SHP77 (cell line): ENCODE measurements at regions not wholly inside any gene's neighbourhood (a gene's known extent, or its start where the extent isn't known, plus 50 kb on each side); places are given as distances from the start of the nearest gene placed in this dataset.

Experiments
- DNase-seq, 2 experiments: peaks; one replicate each; lab custom pipeline; 2025; lab: John Stamatoyannopoulos, UW

DNA sequence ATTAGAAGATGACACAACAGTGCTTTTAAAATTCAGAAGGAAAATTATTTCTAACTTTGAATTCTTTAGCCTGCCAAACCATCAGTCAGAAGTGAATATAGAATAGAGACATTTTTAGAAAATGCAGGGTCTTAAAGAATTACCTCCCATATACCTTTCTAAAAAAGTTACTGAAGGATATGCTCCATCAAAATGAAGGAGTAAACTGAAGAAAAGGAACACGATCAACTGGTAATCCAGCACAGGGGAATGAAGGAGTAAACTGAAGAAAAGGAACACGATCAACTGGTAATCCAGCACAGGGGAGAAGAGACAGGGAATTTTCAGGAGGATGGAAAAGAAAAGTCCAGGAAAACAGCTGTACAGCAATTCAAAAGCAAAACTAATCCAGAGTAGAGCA is 75.4 kb upstream of the LDLRAD3 start:
- no peak for DNase-seq

DNA sequence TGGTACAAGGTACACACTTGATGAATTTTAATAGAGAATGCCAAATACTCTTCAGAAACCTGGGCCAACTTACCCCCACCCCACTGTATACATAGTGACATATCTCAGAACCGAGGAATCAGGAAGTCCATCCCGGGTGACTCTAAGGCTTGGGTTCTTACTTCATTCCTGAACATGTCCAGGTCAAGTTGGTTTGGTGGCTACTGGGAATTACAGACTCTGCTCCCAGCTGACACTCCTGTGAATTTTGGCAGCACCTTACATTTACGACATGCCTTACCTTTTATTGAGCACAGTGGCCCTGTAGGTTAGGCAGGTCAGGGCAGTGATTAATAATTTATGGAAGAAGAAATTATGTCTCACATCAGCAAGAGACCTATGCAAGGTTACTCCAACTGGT is 70.1 kb upstream of the LDLRAD3 start:
- DNase-seq: no peak

DNA sequence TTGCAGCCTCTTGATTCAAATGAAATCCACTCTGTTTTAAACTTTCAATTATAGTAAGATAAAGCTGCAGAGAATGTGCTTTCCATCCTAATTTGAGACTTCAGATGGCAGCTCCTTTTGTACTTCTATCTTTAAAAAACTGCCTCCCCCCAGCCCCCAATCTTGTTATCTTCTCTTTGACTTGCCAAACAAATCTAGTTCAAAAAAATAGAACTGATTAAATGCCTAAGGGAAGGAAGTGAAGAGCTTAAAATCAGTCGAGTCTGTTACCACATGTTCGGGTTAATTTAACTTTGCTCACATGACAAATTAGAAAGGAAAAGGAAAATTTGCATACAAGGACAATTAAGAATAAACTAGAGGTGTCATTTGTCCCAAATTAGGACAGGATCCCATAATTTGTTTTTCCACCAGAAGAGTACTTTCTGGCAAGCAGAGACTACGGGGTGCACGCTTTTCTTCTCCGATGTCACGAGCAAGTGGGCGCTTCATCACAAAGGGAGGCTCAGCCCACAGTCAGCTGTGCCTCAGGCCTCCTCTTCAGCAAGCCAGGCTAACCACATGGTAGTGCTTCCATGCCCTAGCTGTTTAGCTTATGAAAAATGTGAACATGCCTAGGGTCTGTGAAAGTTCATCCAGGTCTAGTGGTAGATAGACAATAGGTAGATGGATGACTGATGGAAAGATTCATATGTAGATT is 69.0 kb upstream of the LDLRAD3 start:
- DNase-seq: no peak

DNA sequence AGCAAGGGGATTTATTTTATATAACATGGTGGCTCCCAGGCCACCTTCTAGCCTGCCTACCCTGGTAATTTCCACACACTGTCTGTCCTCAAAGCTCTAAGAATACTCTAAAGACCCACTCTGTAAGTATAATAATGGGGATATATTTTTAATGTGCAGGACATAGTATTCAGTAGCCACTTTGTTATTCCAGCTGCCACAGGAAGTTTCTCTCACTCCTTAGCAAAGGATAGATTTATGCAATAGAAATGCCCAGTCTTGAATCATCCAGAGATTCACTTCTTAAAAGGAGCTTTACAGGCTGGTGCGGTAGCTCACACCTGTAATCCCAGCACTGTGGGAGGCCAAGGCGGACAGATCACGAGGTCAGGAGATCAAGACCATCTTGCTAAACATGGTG is 68.4 kb upstream of the LDLRAD3 start:
- DNase-seq: no peak

DNA sequence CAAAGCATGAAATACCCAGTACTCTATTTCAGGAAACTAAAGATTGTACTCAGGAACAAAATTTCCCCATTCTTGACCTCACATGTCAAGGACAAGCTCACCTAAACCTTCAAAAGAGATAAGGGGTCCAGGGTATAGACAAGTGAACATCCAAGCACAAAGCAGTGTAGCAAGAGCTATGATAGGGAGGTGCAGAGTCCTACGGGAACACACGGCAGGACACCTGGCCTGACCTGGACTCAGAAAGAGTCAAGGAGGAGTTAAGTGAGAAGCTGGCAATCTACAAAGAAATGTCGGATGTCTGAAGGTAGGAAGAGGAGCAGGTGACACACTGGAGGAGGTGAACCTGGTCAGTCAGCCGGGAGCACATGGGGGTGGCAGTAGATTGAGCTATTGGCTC is 67.1 kb upstream of the LDLRAD3 start:
- DNase-seq: no peak

DNA sequence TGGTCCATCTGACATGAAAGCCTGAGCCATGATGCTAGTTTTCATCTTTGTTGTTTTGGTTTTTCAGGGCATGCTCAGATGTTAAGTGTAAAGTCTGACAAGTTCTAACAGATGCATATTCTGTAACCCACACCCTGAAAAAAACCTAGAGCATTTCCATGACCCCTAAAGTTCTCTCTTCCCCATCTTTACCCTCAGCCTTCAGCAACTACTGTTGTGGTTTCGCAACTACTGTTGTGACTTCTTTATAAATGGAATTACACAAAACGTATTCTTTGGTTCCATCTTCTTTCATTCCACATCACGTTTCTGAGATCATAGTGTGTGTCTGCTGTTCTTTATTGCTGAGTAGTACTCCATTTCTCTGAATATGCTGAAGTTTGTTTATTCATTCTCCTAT is 65.1 kb upstream of the LDLRAD3 start:
- no peak for DNase-seq

DNA sequence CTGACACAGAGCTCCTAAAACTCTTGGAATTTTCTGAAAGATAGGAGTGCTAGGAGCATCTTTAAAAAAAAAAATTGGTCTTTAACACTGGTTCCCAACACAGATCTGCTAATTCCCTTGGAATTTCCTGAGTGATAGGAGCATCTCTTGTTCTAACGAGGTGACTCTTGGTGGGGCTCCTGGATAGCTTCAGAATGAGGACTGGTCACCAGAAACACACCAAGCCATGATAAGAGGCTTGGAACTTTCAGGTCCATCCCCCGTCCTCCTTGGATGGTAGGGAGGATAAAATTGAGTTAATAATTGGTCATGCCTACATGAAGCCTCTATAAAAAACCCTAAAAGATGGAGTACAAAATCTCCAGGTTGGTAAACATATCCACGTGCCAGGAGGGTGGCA is 64.5 kb upstream of the LDLRAD3 start:
- no peak for DNase-seq

DNA sequence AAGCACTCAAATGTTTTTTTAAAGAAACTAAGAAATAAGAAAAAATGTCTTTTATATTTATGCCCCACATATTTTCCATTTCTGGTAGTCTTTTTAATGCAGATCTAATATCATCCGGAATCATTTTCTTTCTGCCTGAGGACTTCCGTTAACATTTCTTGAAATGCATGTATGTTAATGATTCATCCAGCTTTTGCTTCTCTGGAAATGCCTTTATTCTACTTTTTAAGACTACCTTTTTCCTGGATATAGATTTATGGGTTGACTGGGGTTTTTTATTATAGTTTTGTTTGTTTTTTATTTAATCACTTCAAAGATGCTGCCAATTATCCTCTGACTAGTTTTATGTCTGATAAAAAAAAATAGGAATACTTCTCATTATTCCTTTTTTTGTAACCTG is 57.1 kb upstream of the LDLRAD3 start:
- DNase-seq: no peak

DNA sequence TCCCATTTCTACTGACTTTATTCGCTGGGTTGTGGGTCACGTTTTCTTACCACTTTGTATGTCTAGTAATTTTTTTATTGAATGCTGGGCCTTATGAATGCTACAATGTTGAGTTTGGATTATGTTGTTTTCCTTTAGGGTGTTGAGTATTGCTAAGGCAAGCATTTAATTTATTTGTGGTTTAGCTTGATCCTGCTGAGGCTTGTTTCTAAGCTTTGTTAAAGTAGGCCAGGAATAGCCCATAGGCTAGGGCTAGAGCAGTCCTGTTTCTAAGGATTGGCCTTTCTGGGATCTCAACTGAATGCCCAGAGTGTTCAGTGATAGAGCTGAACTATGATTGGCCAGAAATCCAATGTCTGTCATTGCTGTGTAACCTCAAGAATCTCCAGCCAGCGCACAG is 56.1 kb upstream of the LDLRAD3 start:
- no peak for DNase-seq

DNA sequence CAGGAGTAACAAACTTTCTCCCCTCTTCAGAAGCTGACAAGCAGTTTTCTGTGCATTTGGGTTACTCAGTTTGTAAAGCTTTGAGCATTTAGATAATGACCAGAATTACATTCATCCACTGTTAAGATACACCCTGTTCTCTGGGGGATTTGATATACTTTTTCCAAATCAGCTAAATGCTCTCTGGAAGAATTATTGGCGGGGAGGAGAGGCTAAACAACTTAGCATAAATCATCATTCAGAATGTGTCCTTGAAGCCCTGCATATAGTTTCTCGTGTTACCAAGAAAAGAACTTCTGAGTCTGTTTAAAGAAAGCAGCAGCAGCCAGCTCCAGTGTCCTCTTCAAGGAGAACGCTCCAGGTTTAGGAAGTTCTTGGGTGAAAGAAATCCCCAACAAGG is 54.9 kb upstream of the LDLRAD3 start:
- no peak for DNase-seq

DNA sequence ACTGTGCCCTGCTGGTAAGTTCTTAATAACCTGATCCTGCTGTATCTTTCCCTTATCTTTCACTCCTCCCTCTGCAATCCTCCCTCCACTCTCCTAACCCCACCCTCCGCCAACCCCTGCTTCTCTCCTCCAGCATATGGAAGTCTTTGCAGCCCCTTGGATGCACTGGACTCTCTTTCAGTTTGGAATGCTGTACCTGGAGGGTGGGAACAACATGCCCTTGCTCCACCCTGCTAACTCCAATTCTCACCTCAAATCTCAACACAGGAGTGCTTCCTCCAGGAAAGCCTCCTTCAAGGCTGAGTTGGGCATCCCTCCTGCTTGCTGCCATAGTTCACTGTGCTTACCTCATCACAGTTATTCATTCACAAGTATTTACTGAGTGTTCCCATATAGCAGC is 52.8 kb upstream of the LDLRAD3 start:
- no peak for DNase-seq

DNA sequence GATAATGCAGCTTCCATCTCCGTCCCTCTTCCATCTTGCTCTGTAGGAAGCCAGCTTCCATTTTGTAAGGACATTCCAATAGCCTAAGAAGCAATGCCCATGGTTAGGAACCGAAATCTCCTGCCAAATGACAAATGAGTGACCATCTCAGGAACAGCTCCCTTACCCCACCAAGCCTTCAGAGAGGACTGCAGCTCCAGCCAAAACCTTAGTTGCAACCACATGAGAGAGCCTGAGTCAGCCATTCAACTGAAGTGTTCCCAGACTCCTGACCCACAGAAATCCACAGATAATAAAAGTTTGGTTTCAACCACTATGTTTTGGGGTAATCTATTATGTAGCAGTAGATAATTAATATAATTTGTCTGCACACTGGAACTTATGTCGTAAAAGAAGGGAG is 51.7 kb upstream of the LDLRAD3 start:
- DNase-seq: no peak

DNA sequence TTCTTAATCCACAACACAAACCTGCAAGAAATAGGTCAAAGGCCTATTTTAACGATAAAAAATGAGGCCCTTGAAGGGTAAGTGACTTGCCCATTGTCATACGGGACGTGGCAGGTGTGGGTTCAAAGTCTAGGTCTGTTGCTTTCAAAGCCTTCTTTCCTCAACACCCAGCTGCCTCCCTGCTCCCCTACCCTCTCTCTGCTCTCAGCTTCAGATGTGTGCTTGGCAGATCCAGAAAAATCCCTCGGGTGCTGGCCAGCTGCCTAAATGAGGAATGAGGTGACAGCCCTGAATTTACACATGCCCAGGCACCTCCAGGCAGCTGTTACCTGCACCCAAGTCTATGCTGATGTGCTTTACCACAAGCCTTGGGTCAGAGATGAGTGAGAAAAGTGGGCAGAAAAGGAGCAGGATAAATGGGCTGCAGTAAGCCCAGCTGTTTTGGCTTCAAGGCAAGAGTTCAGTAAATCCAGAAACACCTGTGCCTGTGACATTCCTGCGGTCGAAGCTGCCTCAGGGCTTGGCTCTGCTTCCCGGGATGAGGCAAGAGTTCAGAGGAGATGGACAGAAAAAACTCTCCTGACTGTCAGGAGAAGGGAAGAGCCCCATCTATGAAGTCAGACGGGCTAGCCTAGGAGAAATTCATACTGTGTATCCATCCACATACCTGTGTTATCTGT is 49.9 kb upstream of the LDLRAD3 start:
- DNase-seq: peak in 1 of 2 experiments; percentile 18
